HG02588 (cell line): ENCODE measurements at regions not wholly inside any gene's neighbourhood (a gene's known extent, or its start where the extent isn't known, plus 50 kb on each side); places are given as distances from the start of the nearest gene placed in this dataset.
A peak's percentile ranks its signal among the peaks of the same experiment; 100 is the strongest.
"Not testable (repeated sequence)": the region's sequence is repeated elsewhere in the genome, so short reads cannot be mapped to it uniquely, and the experiment has no call there.

ENCODE experiments used
- ATAC-seq: cut with Tn5 transposase; IDR thresholded peaks from one replicate; pipeline ENCODE4 v1.9.1; 2021; ENCODE audit warnings: mild to moderate bottlenecking, moderate library complexity; ENCODE audit not compliant: unreplicated experiment

DNA sequence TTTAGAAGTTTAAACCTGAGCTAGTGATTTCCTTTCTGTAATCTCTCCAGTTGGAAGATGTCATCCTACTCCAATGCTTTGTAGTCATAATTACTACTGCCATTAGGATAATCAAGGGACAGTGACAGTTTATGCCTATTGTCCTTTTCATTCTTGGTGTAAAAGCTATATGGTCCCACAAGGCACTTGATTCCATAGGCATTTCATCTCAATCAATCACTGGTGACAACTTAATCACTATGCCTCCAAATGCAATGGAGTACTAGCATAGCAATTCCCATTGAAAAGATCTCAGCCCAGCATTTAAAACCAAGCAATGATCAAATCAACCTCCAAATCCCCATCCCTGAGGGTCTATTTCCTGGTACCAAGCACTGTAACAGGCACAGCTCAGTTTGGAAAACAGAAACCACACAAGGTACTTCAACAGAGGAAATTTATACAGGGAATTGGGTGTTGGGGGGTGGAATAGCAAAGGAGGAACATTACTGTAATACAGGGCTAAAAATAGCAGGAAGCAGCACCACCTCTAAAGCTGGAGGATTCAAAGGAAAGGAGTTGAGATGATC lies 51.0 kb downstream of the FHIP2A start:
- no peak for ATAC-seq

DNA sequence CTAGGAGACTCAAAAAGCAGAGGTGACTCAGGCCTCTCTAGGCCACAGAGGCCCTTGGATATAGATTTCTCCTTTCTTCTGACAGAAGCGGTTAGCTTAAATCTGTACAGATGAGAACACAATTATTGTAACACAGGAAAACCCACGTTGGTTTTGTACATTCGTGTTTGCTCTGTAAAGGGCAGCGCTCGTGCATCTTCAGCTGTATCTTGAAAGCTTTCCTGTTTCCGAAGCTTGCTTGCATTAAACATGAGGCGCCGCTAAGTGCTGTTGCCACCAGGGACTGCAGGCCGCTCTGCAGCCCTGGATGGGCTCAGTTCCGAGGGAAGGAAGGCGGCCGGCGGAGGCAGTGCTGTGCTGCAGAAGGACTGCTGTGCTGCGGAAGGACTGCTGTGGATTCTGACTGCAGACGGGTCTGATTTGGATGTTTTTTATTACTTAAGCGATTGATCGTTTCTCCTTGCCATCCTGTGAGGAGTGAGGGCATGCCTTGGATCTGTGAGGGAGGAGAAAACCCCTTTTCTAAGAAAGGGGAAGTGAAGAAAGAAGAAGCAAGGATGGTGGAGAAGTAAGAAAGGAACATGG lies 53.3 kb downstream of the FHIP2A start:
- ATAC-seq, result no peak

DNA sequence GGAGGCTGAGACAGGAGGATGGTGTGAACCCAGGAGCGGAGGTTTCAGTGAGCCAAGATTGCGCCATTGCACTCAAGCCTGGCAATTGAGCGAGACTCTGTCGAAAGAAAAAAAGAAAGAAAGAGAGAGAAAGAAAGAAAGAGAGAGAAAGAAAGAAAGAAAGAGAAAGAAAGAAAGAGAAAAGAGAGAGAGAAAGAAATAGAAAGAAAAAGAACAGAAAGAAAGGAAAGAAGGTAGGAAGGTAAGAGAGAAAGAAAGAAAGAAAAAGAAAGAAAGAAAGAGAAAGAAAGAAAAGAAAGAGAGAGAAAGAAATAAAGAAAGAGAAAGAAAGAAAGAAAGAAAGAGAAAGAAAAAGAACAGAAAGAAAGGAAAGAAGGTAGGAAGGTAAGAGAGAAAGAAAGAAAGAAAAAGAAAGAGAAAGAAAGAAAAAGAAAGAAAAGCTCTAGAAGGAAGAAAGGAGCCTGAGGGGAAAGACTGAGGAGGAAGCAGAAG lies 54.1 kb downstream of the FHIP2A start:
- not testable (repeated sequence) for ATAC-seq

DNA sequence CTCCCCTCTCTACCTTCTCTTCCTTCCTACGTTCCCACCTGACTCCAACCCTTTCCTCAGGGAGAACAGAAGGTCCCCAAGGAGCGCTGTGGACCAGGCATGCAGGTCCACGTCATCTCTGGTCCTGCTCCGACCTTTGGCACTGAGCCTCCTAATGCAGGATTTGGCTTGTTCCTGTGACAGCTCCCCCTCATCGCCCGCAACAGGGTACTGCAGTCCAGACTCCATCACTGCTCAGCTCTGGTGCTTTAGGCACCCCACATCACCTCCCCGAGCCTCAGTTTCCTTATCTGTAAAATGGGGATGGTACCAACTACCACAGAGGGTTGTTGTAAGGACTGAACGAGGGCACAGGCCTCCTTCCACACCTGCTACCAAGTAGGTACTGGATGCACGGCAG lies 54.6 kb downstream of the FHIP2A start:
- ATAC-seq, result no peak

DNA sequence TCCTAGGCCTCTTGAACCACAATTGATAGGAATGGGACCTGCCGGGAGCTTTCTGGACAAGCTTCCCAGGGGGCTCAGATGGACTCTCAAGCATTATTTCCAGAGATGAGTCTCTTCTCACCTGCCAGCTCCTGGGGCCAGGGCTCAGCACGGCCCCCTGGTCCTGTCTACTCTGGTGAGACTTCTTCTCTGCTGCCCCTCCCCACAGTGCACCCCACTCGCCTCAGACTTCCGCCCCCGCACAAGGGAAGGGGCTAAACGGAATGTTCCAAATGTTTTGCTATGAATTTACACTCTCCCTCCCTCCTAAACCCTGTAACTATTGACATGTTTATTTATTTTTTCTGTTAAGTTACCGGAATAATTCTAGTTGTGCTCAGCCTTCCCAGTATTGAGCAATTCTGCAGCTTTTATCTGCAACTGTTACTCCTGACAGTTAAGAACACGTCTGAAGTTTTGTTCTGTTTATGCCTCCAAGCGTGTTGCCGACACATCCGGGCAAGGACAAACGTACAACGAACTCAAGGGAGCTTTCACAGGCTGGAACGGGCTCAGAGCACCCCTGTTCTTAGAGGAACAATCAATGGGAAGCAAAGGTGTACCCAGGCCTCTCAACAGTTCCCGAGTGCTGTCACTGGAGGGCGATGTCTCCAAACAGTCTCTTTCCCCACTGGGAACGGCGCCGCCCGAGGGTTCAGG lies 55.2 kb downstream of the FHIP2A start:
- peak; percentile 72 for ATAC-seq

DNA sequence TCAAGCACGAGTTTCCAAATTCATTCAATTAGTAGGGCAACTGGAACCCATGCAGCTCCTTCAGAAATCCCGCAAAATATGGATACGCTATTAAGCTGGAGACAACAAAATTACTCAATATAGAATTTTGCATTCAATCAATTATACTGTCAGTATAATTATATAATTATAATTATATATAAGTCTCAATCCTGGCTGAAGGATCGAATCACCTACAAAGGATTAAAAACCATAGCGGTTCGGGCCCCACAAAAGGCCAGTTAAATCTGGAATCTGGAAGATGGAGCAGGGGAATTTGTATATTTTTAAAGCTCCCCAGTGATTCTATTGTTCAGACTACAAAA lies 55.7 kb downstream of the FHIP2A start:
- ATAC-seq, result no peak

DNA sequence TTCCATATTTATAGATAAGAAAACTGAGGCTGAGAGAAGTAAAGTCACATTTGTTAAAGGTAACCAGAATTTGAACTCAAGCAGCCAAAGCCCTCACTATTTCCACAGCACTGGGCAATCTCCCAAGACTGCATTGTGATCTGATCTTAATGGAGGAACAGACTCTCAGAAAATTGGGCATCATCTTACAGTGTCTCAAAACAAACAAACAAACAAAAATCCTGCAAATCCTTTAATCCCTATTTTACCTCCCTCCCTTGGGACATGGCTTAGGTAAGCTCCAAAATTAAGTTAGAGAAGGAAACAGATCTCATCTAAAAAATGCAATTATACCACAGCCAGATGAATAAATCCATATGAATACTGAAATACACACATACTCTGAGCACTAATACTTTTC lies 57.5 kb downstream of the FHIP2A start:
- ATAC-seq, result no peak

DNA sequence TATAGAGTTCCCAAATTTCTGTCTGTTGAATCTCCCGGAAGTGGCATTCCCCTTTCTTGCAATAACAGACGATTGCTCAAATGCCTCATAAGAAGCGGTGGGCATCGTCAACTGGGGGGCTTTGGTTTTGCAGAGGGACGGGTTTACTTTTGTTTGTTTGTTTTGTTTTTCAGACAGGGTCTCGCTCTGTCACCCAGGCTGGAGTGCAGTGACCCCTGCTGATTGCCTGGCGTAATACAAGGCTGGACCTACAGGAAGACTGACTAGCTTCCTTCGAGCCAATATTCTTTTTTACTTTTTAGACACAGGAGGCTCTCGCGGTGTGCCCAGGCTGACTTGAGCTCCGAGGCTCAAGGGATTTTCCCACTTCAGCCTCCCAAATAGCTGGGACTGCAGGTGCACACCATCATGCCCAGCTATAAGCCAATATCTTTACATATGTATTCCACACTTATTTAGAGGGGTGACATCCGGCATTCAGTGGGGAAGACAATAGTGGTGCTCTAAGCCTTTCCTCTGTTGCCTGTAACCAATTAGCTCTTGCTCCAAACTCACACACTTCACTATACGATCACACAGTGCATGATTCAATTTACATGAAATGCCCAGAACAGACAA lies 58.1 kb downstream of the FHIP2A start:
- ATAC-seq, result peak; percentile 52

DNA sequence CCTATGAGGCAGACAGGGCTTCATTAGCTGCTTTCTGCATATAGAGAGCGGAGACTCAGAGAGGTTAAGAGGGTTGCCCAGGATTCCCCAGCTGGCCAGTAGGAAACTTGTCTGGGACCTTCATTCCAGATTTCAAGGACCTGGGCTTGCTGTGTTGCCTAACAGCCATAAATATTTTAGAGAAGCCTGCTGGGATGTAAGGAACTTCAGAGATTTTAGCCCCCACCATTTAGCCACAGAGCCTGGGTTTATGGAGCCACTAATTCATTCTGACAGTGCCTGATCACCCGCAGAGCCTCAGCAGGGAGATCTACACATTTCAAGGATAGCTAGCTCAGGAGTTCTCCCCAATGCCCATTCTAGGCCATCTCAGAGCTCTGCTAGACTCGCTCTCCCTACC lies 56.6 kb upstream of the TRUB1 start:
- ATAC-seq, result no peak

DNA sequence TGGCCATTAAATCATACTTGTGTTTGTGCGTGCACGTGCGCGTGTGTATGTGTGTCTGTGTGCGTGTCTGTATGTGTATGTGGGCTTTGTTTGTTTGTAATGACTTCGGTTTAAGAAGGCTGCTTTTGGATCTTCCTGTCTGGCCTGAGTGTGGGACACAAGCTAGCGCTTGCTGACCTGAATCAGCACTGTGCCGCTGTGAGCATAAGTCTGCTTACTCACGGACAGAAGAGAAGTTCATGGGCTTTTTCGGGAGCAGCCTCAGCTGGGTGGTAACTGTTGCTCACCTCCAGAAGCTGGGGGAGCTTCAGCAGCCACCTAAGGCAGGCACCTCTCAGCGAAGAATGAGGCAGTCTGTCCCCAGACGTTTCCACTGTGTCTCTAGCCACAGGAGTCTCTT lies 56.1 kb upstream of the TRUB1 start:
- no peak for ATAC-seq

DNA sequence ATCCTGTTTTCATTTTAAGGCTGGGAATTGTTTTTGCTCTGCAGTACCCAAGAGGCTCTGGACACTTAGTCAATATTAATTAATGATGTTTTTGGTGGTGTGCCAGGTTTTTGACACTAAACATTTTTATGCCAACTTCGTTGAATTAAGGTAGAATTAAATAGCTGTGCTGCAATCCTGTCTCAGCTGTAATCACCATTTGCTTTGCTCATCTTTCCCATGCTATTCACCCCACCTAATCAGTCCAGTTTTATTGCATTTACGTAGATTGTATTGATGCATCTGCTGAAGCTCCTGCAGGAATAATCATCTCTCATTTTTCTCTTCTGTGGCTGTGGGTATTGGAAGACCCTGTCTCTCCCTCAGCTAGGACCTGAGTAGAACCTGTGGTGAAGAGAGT lies 52.6 kb upstream of the TRUB1 start:
- ATAC-seq, result no peak
